B cell (primary cell): ENCODE measurements at regions not wholly inside any gene's neighbourhood (a gene's known extent, or its start where the extent isn't known, plus 50 kb on each side); places are given as distances from the start of the nearest gene placed in this dataset. TPM values are rescaled to one million over a fixed set of nuclear protein-coding genes. Genes with fewer than 3 reads are reported as not detected.

Source experiments
- ATAC-seq: fragments of 200-7000 bp; cut with Tn5 transposase; one replicate; pipeline ENCODE4 v1.10.0; 2021; ENCODE audit warnings: low read depth, mild to moderate bottlenecking, moderate number of reproducible peaks, moderate library complexity
- CTCF ChIA-PET: fragments of 350-600 bp; sonication (Branson Sonifier 250); formaldehyde crosslinking; loops from one replicate; lab custom pipeline; 2021; ENCODE audit warnings: antibody characterized with exemption, inconsistent platforms; lab: Charles Lee
- POLR2A ChIA-PET: fragments of 350-600 bp; sonication (Branson Sonifier 250); formaldehyde crosslinking; loops from one replicate; lab custom pipeline; 2021; ENCODE audit warnings: antibody characterized with exemption; lab: Charles Lee
- DNase-seq: peaks from one replicate; pipeline ENCODE4 v3.0.0; 2013
- H2AFZ ChIP-seq: 2 replicates; pipeline ENCODE4 v1.6.1; 2012; ENCODE audit warnings: mild to moderate bottlenecking, low read depth, low read length; ENCODE audit not compliant: insufficient read depth, poor library complexity, severe bottlenecking
- H3K27ac ChIP-seq, 2 donors: 1 replicate in 1 of 2; 2 replicates in 1 of 2; pipeline ENCODE4 v1.5.1; 2012 to 2013; ENCODE audit warnings: low read length in 2 of 2, mild to moderate bottlenecking in 2 of 2, moderate library complexity in 1 of 2
- H3K27me3 ChIP-seq, 4 experiments: fragments of 200-600 bp in 1 of 4; sonication (generic) in 1 of 4; replicated peaks in 1 of 4; 1 replicate in 2 of 4; 2 replicates in 2 of 4; pipeline versions ENCODE4 v1.6.1 to v1.7.0; 2013 to 2016; ENCODE audit warnings: low read length in 3 of 4, mild to moderate bottlenecking in 2 of 4, mixed read lengths in 1 of 4, moderate library complexity in 1 of 4; ENCODE audit not compliant: insufficient read depth in 4 of 4, control insufficient read depth in 3 of 4; ENCODE audit errors: control extremely low read depth in 1 of 4
- H3K36me3 ChIP-seq, 2 experiments: replicated peaks in 1 of 2; 1 replicate in 1 of 2; 2 replicates in 1 of 2; pipeline versions ENCODE4 v1.6.1 to v1.7.1; 2013; ENCODE audit warnings: low read length in 1 of 2; ENCODE audit not compliant: insufficient read depth in 2 of 2, control insufficient read depth in 1 of 2; ENCODE audit errors: control extremely low read depth in 1 of 2, extremely low read depth in 1 of 2
- H3K4me1 ChIP-seq, 2 donors: fragments of 200-600 bp in 1 of 2; sonication (generic) in 1 of 2; 1 replicate in 1 of 2; 2 replicates in 1 of 2; pipeline versions ENCODE4 v1.5.1 to v1.6.1; 2013 to 2017; ENCODE audit warnings: low read length in 2 of 2; ENCODE audit not compliant: control insufficient read depth in 2 of 2, insufficient read depth in 2 of 2
- H3K4me2 ChIP-seq: replicated peaks from 2 replicates; pipeline ENCODE3; 2012; ENCODE audit warnings: mild to moderate bottlenecking, low read depth, low read length; ENCODE audit not compliant: poor library complexity, severe bottlenecking
- H3K4me3 ChIP-seq, 5 experiments: fragments of 200-600 bp in 1 of 5; sonication (generic) in 1 of 5; 1 replicate in 3 of 5; 2 replicates in 2 of 5; pipeline versions ENCODE4 v1.5.1 to v1.7.0; 2011 to 2016; ENCODE audit warnings: low read length in 4 of 5, mild to moderate bottlenecking in 4 of 5, low read depth in 2 of 5, control low read depth in 1 of 5, moderate library complexity in 1 of 5; ENCODE audit not compliant: insufficient read depth in 1 of 5; ENCODE audit errors: control extremely low read depth in 1 of 5, extremely low read depth in 1 of 5
- H3K79me2 ChIP-seq: fragments of 200-600 bp; sonication (generic); one replicate; pipeline ENCODE4 v1.6.0; 2016; ENCODE audit warnings: low read length; ENCODE audit not compliant: control insufficient read depth, insufficient read depth
- H3K9ac ChIP-seq: fragments of 200-600 bp; sonication (generic); 2 replicates; pipeline ENCODE4 v1.6.1; 2017; ENCODE audit warnings: mild to moderate bottlenecking, low read length, moderate library complexity
- H3K9me3 ChIP-seq, 3 donors: one replicate each; pipeline versions ENCODE4 v1.6.1 to v1.7.1; 2013; ENCODE audit warnings: low read length in 2 of 3; ENCODE audit not compliant: control insufficient read depth in 2 of 3, insufficient read depth in 1 of 3; ENCODE audit errors: control extremely low read depth in 1 of 3
- H4K20me1 ChIP-seq: 2 replicates; pipeline ENCODE4 v1.6.0; 2012; ENCODE audit warnings: mild to moderate bottlenecking, low read length; ENCODE audit not compliant: insufficient read depth, control insufficient read depth, poor library complexity, severe bottlenecking
- H3K27ac Mint-ChIP-seq: one replicate; pipeline ENCODE4 v1.8.0; 2021; ENCODE audit warnings: mixed read lengths
- H3K27me3 Mint-ChIP-seq: one replicate; pipeline ENCODE4 v1.8.0; 2021; ENCODE audit warnings: mixed read lengths
- H3K4me1 Mint-ChIP-seq: one replicate; pipeline ENCODE4 v1.8.0; 2021; ENCODE audit warnings: mixed read lengths
- H3K4me3 Mint-ChIP-seq: one replicate; pipeline ENCODE4 v1.8.0; 2021; ENCODE audit warnings: mixed read lengths
- H3K9me3 Mint-ChIP-seq: one replicate; pipeline ENCODE4 v1.8.0; 2022; ENCODE audit warnings: mixed read lengths; ENCODE audit not compliant: insufficient read depth
- EZH2 ChIP-seq: IDR thresholded peaks from 2 replicates; pipeline ENCODE4 v1.6.1; 2012; ENCODE audit warnings: borderline replicate concordance, low read depth, mild to moderate bottlenecking, moderate library complexity, low read length; ENCODE audit not compliant: insufficient read depth, poor library complexity, severe bottlenecking
- whole genome bisulfite sequencing: methylation state at CpG from one replicate; pipeline ENCODE4 v1.1.5; 2013; ENCODE audit warnings: missing lambda C conversion rate; ENCODE audit not compliant: insufficient coverage; 5-methylcytosine and 5-hydroxymethylcytosine counted together
- intact Hi-C: fragments of 100-400 bp; cut with micrococcal nuclease; formaldehyde crosslinking; loops from one replicate; pipeline ENCODE4 v1.10.0; 2022
- small RNA-seq: library from RNA; depleted of rRNA; stranded (forward); fragments of <200 nt; gene quantifications from one replicate; pipeline ENCODE3, GENCODE V24; 2012; ENCODE audit warnings: low replicate concordance, low read depth; ENCODE audit not compliant: insufficient read length
- TF ChIP-seq, protein P1 (sequence below): fragments of 200-600 bp; IDR thresholded peaks from one replicate; pipeline ENCODE4 v1.8.0; 2022; ENCODE audit warnings: antibody characterized with exemption, mild to moderate bottlenecking

DNA sequence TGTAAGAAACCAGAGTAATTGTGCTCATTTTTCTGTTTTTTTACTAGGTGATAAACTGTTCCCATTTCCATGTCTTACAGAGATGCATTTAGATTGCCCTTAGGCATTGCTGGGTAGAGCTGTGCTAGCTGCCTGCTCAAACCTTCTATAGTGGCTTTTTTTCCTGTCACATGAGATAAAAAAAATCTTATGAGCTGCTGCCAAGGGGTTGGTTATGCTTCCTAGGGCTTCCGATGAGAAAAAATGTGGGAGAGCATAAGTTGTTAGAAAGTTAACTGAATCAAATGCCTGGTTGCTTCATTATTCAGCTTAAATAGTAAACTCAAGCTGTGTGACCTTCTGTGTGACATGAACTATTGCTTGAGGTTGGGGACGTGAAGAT lies 50.0 kb upstream of the NOX3 start:
- Histone ChIP-seq H3K4me3 (no peak overlapping the region), H3K27ac (no peak overlapping the region), H3K79me2 (no peaks in the 10 kb centered on the region), H3K4me2 (no peak overlapping the region), H2AFZ (no peak overlapping the region), H4K20me1 (no peaks in the 10 kb centered on the region), H3K9me3 (peaks cover 0 to 8% (median 3%) of the 10 kb centered on the region in 3 donors), H3K4me1 (no peaks in the 10 kb centered on the region), H3K27me3 (no peaks in the 10 kb centered on the region), H3K9ac (no peak overlapping the region), H3K36me3 (no peaks in the 10 kb centered on the region)
- H3K4me1 Mint-ChIP-seq: no peaks in the 10 kb centered on the region
- ATAC-seq: no peak
- no peak overlapping the region for H3K4me3 Mint-ChIP-seq
- H3K9me3 Mint-ChIP-seq: no peaks in the 10 kb centered on the region
- no peaks in the 10 kb centered on the region for H3K27me3 Mint-ChIP-seq
- TF ChIP-seq, protein P1, sequence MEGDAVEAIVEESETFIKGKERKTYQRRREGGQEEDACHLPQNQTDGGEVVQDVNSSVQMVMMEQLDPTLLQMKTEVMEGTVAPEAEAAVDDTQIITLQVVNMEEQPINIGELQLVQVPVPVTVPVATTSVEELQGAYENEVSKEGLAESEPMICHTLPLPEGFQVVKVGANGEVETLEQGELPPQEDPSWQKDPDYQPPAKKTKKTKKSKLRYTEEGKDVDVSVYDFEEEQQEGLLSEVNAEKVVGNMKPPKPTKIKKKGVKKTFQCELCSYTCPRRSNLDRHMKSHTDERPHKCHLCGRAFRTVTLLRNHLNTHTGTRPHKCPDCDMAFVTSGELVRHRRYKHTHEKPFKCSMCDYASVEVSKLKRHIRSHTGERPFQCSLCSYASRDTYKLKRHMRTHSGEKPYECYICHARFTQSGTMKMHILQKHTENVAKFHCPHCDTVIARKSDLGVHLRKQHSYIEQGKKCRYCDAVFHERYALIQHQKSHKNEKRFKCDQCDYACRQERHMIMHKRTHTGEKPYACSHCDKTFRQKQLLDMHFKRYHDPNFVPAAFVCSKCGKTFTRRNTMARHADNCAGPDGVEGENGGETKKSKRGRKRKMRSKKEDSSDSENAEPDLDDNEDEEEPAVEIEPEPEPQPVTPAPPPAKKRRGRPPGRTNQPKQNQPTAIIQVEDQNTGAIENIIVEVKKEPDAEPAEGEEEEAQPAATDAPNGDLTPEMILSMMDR: no peak
- no peak for TF ChIP-seq EZH2
- intact Hi-C loops: no loop called here
- POLR2A ChIA-PET: no interaction called here
- no peak for DNase-seq
- WGBS: 92% methylated on average over 1 of the region's 2 CpGs
- CTCF ChIA-PET: interaction anchor here (1.2 kb wide), 1 partner anchor 24 kb away, joined by 3 read pairs; no protein-coding TSS in a partner anchor
- no peak overlapping the region for H3K27ac Mint-ChIP-seq

Small RNA genes in the stretch of these regions (small RNA-seq; reads per million reads assigned to genes)
- not detected for gene MIR1202
- gene RNU7-152P: not detected
- not detected for gene SNORD28B
